ENCODE measurements at regions not wholly inside any gene's neighbourhood (a gene's known extent, or its start where the extent isn't known, plus 50 kb on each side); places are given as distances from the start of the nearest gene placed in this dataset.
"Not testable (repeated sequence)": the region's sequence is repeated elsewhere in the genome, so short reads cannot be mapped to it uniquely, and the experiment has no call there.

DNA sequence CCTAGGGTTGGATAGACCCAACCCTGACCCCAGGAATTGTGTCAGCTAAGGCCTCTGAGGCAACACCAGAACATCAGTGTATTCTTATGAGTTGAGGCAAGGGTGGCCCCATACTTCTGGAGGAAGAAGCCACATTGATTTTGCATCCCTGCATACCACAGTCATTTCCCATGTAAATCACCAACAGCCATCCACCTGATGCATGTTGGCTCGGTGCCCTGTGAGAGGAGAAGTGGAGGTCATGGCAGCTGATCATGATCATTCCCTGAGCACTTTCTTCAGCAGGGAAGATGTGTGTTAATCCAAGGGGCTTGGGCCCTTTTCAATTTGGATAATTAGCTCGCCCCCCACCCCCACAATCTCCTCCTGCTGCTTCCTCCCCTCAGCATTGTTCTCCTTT lies 85.1 kb downstream of the ATP6V0E2 start:
- TF ChIP-seq, protein P1, sequence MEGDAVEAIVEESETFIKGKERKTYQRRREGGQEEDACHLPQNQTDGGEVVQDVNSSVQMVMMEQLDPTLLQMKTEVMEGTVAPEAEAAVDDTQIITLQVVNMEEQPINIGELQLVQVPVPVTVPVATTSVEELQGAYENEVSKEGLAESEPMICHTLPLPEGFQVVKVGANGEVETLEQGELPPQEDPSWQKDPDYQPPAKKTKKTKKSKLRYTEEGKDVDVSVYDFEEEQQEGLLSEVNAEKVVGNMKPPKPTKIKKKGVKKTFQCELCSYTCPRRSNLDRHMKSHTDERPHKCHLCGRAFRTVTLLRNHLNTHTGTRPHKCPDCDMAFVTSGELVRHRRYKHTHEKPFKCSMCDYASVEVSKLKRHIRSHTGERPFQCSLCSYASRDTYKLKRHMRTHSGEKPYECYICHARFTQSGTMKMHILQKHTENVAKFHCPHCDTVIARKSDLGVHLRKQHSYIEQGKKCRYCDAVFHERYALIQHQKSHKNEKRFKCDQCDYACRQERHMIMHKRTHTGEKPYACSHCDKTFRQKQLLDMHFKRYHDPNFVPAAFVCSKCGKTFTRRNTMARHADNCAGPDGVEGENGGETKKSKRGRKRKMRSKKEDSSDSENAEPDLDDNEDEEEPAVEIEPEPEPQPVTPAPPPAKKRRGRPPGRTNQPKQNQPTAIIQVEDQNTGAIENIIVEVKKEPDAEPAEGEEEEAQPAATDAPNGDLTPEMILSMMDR (IDR thresholded peaks at IDR 0.05) = not testable (repeated sequence)
- TF ChIP-seq EP300, POLR2AphosphoS5 (IDR thresholded peaks at IDR 0.05): not testable (repeated sequence)

All from esophagus muscularis mucosa (tissue), 4 donors.